Natural killer cell (primary cell): ENCODE measurements at regions not wholly inside any gene's neighbourhood (a gene's known extent, or its start where the extent isn't known, plus 50 kb on each side); places are given as distances from the start of the nearest gene placed in this dataset.

Source experiments
- ATAC-seq, 3 donors: fragments of 150-1000 bp in 2 of 3; fragments of 200-7000 bp in 1 of 3; cut with Tn5 transposase; 1 replicate in 1 of 3; 2 replicates in 2 of 3; pipeline ENCODE4 v1.10.0; 2021; ENCODE audit warnings: mild to moderate bottlenecking in 2 of 3, moderate library complexity in 2 of 3
- DNase-seq, 2 donors: peaks; one replicate each; pipeline versions ENCODE4 v3.0.0 to v3.0.0-alpha.2; 2013 to 2021; ENCODE audit warnings: mixed read lengths in 1 of 2
- H3K27ac ChIP-seq: one replicate; pipeline ENCODE4 v1.5.1; 2013; ENCODE audit warnings: mild to moderate bottlenecking, low read length
- H3K27me3 ChIP-seq: one replicate; pipeline ENCODE4 v1.6.1; 2013; ENCODE audit warnings: low read length; ENCODE audit not compliant: control insufficient read depth, insufficient read depth
- H3K36me3 ChIP-seq: one replicate; pipeline ENCODE4 v1.6.1; 2013; ENCODE audit warnings: low read length; ENCODE audit not compliant: control insufficient read depth, insufficient read depth
- H3K4me1 ChIP-seq: one replicate; pipeline ENCODE4 v1.6.1; 2013; ENCODE audit warnings: low read length; ENCODE audit not compliant: control insufficient read depth, insufficient read depth
- H3K4me3 ChIP-seq: one replicate; pipeline ENCODE4 v1.5.1; 2013; ENCODE audit warnings: low read length
- H3K9me3 ChIP-seq: one replicate; pipeline ENCODE4 v1.6.1; 2013; ENCODE audit warnings: low read length; ENCODE audit not compliant: control insufficient read depth, insufficient read depth
- H3K27ac Mint-ChIP-seq, 2 donors: one replicate each; pipeline ENCODE4 v1.8.0; 2022; ENCODE audit warnings: mild to moderate bottlenecking in 2 of 2, mixed read lengths in 2 of 2, moderate library complexity in 1 of 2
- H3K27me3 Mint-ChIP-seq, 2 donors: one replicate each; pipeline ENCODE4 v1.8.0; 2022; ENCODE audit warnings: low read depth in 2 of 2, mixed read lengths in 2 of 2
- H3K36me3 Mint-ChIP-seq: one replicate; pipeline ENCODE4 v1.8.0; 2022; ENCODE audit warnings: mixed read lengths
- H3K4me1 Mint-ChIP-seq, 2 donors: one replicate each; pipeline ENCODE4 v1.8.0; 2022; ENCODE audit warnings: mixed read lengths in 2 of 2
- H3K4me3 Mint-ChIP-seq: one replicate; pipeline ENCODE4 v1.8.0; 2022; ENCODE audit warnings: mild to moderate bottlenecking, moderate library complexity, mixed read lengths
- H3K9me3 Mint-ChIP-seq, 2 donors: one replicate each; pipeline ENCODE4 v1.8.0; 2022; ENCODE audit warnings: mixed read lengths in 2 of 2
- WGBS: methylation state at CpG from one replicate; pipeline ENCODE4 v1.1.7; 2013; ENCODE audit warnings: missing lambda C conversion rate; ENCODE audit not compliant: insufficient coverage; 5-methylcytosine and 5-hydroxymethylcytosine counted together
- intact Hi-C: fragments of 100-400 bp; cut with micrococcal nuclease; formaldehyde crosslinking; loops from one replicate; pipeline ENCODE4 v1.14.2; 2022
- TF ChIP-seq, protein P1 (sequence below): fragments of 200-600 bp; IDR thresholded peaks from one replicate; pipeline ENCODE4 v1.8.0; 2022; ENCODE audit warnings: antibody characterized with exemption

GRCh38 chr21:19353256-19353655 lies 949.7 kb upstream of the TMPRSS15 start:
- Mint-ChIP-seq H3K27me3 (no peaks in the 10 kb centered on the region), H3K4me1 (no peaks in the 10 kb centered on the region), H3K4me3 (no peak overlapping the region), H3K9me3 (no peaks in the 10 kb centered on the region), H3K27ac (no peak overlapping the region), H3K36me3 (no peaks in the 10 kb centered on the region)
- Histone ChIP-seq H3K36me3 (no peaks in the 10 kb centered on the region), H3K4me1 (no peaks in the 10 kb centered on the region), H3K4me3 (no peak overlapping the region), H3K9me3 (no peaks in the 10 kb centered on the region), H3K27ac (no peak overlapping the region), H3K27me3 (no peaks in the 10 kb centered on the region)
- WGBS, result 16% methylated on average over 2 of the region's 2 CpGs
- ATAC-seq (no peak), DNase-seq (no peak)
- intact Hi-C loops, result no loop called here
- TF ChIP-seq, protein P1, sequence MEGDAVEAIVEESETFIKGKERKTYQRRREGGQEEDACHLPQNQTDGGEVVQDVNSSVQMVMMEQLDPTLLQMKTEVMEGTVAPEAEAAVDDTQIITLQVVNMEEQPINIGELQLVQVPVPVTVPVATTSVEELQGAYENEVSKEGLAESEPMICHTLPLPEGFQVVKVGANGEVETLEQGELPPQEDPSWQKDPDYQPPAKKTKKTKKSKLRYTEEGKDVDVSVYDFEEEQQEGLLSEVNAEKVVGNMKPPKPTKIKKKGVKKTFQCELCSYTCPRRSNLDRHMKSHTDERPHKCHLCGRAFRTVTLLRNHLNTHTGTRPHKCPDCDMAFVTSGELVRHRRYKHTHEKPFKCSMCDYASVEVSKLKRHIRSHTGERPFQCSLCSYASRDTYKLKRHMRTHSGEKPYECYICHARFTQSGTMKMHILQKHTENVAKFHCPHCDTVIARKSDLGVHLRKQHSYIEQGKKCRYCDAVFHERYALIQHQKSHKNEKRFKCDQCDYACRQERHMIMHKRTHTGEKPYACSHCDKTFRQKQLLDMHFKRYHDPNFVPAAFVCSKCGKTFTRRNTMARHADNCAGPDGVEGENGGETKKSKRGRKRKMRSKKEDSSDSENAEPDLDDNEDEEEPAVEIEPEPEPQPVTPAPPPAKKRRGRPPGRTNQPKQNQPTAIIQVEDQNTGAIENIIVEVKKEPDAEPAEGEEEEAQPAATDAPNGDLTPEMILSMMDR, result no peak

DNA sequence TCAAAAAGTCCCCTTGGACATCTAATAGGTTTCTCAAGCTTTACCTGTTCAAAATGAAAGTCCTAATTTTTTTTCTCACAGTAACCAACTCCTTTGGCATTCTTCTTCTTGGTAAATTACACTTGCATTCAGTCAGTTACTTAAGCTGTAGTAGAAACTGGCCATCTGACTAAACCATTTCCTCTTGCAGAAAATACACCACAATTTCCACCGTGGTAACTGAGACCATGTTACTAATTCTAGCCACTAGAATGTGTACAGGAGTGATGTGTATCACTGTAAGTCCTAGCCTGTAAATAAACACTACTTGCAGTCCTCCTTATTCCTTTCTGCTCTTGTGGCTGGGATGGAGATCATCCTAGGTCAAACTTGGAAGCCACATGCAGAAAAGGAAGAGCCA lies 965.4 kb upstream of the TMPRSS15 start:
- intact Hi-C loops, result no loop called here
- Mint-ChIP-seq H3K9me3 (peaks cover 6 to 8% of the 10 kb centered on the region in 2 donors), H3K27ac (no peak overlapping the region), H3K4me1 (no peaks in the 10 kb centered on the region), H3K36me3 (no peaks in the 10 kb centered on the region), H3K27me3 (no peaks in the 10 kb centered on the region), H3K4me3 (no peak overlapping the region)
- no peaks in the 10 kb centered on the region for H3K4me1 ChIP-seq
- WGBS, result no CpG with 5 or more reads among the region's 1 CpG
- no peaks in the 10 kb centered on the region for H3K9me3 ChIP-seq
- no peaks in the 10 kb centered on the region for H3K36me3 ChIP-seq
- H3K27me3 ChIP-seq, result no peaks in the 10 kb centered on the region
- ATAC-seq (no peak), DNase-seq (no peak)
- no peak overlapping the region for H3K4me3 ChIP-seq
- no peak overlapping the region for H3K27ac ChIP-seq
- TF ChIP-seq, protein P1, result no peak

DNA sequence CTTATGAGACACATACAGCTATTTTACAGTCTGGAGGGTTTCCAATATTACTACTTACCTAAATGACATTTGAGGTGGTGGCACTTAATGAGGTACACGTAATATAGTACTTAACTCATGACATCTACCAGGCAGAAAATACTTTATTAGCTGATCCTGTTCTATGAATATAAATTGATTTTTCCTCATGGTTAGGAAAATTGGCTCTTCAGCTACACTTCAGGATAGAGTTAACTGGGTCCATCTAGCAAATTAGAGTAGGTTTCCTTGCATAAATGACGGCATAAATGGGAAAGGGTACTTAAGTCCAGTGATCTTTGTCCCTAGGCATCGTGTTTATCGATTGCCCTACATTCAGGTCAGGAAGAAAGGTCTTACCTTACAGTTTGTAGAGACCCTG lies 988.8 kb upstream of the TMPRSS15 start:
- Histone ChIP-seq H3K36me3 (no peaks in the 10 kb centered on the region), H3K4me3 (no peak overlapping the region), H3K27me3 (no peaks in the 10 kb centered on the region), H3K4me1 (no peaks in the 10 kb centered on the region), H3K27ac (no peak overlapping the region), H3K9me3 (peaks cover 3% of the 10 kb centered on the region)
- H3K4me3 Mint-ChIP-seq, result no peak overlapping the region
- intact Hi-C loops, result no loop called here
- no peaks in the 10 kb centered on the region for H3K36me3 Mint-ChIP-seq
- TF ChIP-seq, protein P1, result no peak
- no peaks in the 10 kb centered on the region for H3K27me3 Mint-ChIP-seq
- ATAC-seq (no peak), DNase-seq (no peak)
- WGBS, result 62% methylated on average over 3 of the region's 4 CpGs
- no peaks in the 10 kb centered on the region for H3K4me1 Mint-ChIP-seq
- H3K9me3 Mint-ChIP-seq, result peaks cover 7 to 10% of the 10 kb centered on the region in 2 donors
- H3K27ac Mint-ChIP-seq, result no peak overlapping the region

DNA sequence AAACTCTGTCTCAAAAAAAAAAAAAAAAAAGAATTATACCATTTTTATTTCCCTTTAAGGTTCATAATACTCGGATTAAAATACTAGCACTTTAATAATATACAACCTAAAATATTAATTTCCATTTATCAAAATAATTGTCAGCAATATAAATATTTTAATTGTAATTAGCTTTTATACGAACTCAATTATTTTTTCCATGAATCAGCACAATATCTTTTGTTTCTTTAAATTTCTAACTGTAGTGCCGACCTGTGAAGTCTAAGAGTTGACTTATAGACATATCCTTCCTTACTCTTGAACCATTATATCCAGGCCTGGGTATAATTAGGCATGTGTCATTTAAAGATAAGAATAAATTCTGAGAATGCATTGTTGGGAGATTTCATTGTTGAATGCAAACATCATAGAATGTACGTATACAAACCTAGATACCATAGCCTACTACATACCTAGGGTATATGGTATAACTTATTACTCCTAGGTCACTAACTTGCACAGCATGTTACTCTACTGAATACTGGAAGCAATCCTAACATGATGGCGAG lies 996.7 kb upstream of the TMPRSS15 start:
- DNase-seq (no peak), ATAC-seq (no peak)
- no peak overlapping the region for H3K27ac ChIP-seq
- Mint-ChIP-seq H3K4me1 (no peaks in the 10 kb centered on the region), H3K4me3 (no peak overlapping the region), H3K9me3 (peaks cover 2 to 3% of the 10 kb centered on the region in 2 donors), H3K27ac (no peak overlapping the region), H3K27me3 (no peaks in the 10 kb centered on the region), H3K36me3 (no peaks in the 10 kb centered on the region)
- no CpG with 5 or more reads among the region's 5 CpGs for WGBS
- no peaks in the 10 kb centered on the region for H3K27me3 ChIP-seq
- no peak overlapping the region for H3K4me3 ChIP-seq
- H3K9me3 ChIP-seq, result no peaks in the 10 kb centered on the region
- H3K36me3 ChIP-seq, result no peaks in the 10 kb centered on the region
- no peaks in the 10 kb centered on the region for H3K4me1 ChIP-seq
- intact Hi-C loops, result no loop called here
- TF ChIP-seq, protein P1, result no peak
